GM18520 (cell line): ENCODE measurements at regions not wholly inside any gene's neighbourhood (a gene's known extent, or its start where the extent isn't known, plus 50 kb on each side); places are given as distances from the start of the nearest gene placed in this dataset.
"Not testable (repeated sequence)": the region's sequence is repeated elsewhere in the genome, so short reads cannot be mapped to it uniquely, and the experiment has no call there.

Source experiments
- ATAC-seq: cut with Tn5 transposase; IDR thresholded peaks from one replicate; pipeline ENCODE4 v1.9.1; 2021; ENCODE audit not compliant: unreplicated experiment

DNA sequence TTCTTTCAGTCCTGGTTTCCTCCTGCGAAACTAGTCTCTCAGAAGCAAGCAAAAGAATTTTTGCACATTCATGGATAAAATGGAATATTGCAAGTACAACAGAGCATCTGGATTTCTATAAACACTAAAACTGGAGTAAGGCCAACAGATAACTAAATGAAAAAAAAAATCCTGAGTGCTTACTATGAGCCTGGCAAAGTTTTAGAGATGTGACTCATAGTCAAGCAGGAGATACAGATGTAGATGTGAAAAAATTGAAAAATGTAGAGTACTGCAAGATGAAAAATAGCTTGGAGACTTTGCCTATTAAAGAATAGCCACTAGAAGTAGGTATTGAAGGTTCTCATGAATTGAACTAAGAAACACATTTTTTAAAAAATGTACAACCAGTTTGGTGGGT lies 397.4 kb downstream of the OTOL1 start:
- ATAC-seq: no peak

DNA sequence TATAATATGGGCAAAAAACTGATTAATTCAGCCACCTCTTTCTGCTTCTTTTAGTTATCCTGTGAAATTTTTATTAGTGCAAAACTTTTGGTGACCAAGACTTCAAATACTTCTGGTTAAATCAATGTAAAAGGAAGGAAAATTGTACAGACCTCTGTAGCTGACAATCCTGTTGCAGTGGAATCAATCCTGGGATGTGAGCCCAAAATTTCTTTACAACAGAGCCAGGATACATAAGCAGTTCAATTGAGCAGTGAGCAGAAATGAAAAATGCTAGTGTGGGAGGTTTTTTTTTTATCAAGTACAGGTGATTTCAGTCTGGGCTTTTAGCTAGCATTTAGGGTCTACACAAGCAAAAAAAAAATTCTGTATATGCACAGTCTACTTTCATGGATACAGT lies 398.0 kb downstream of the OTOL1 start:
- no peak for ATAC-seq

DNA sequence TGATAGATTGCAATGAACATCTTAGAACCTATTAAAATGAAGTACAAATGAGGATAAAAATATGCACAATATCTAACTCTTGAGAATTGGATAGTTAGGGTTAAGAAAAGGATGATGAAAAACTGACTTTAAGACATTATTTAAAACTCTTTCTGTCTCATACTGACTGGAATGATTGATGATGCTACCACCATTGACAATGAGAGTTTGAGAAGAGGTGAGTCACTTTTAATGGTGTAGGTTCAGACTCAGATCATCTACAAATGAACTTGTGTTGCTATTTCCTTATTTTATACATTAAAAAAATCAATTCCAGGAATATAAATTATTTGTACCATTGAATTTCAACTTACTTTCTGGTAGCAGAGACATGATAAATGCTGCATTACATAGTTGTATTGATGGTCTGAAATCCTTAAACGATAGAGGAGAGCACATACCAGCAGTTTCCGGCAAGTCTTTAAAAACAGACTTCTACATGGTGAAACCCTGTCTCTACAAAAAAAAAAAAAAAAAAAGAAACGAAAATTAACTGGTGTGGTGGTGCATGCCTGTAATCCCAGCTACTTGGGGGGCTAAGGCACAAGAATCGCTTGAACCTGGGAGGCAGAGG lies 409.0 kb downstream of the OTOL1 start:
- ATAC-seq: no peak

DNA sequence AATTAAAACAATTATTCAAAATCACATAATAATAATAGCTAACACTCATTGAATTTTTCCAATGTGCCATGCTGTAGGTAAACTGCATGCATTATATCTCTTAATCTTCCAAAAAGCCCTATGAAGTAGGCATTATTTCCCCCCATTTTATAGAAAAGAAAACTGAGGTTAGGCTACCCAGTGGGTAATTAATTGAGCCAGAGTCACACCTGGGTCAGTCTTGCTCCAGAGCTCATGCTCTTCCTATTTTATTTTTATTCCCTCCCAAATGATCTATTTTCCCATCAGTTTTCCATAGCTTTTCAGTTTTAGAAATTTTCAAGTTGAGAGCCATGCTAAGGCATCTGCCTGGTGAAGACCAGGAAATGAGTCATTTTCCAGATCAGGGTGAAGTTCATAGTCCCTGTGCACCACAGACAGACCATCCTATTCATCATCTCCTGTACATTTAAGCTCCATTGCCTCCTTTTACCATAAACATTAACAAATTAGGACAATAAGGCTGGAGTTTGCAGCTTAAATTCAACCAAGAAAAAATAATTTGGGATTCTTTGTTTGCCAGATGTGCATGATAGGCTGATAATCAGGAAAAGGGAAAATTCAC lies 417.3 kb downstream of the OTOL1 start:
- ATAC-seq: no peak

DNA sequence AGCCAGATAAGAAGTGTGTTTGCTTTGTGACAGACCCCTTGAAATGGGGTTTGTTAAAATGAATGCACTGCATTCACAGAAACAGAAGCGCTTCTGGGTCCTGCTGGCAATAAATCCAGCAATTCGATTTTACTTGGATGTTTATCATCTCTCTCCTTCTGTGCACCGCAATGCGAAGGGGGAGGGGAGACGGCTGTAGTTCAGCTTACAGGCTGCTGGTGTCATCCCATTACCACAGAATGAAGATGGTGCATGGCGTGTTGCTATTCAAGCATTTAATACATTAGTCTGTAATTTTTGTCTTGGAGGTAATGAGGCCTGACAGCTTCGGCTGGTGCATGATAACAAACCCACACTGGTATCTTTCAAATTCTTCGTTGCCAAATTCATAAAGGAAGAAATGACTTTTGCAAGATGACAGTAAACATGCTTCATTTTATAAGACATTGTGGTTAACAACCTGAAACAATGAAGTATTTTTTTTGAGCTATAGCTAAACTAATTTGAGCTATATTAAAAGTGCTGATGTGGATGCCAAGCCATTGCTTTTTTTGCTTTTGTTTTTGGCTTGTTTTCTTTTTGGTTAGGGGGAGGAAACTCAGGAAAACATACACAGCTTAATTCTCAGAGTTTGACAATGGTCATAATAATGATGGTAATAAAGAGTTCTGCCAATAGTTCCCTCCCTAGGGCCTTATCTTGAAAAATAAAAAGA lies 418.3 kb downstream of the OTOL1 start:
- no peak for ATAC-seq

DNA sequence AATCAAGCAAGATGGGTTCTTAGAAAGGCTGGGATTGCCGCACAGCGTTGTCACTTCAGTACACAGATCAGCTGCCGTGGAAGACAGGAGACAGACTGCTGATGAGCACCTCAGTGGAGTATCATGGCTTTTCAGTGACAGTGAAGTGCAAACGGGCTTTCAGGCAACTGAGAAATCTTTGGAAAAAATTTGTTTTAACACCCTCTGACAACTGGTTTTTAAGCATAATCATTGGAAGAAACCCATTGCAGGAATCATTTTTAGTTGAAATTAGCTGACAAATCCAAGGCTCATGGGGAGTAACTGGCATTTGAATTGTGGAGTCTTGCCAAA lies 418.8 kb downstream of the OTOL1 start:
- ATAC-seq: no peak

DNA sequence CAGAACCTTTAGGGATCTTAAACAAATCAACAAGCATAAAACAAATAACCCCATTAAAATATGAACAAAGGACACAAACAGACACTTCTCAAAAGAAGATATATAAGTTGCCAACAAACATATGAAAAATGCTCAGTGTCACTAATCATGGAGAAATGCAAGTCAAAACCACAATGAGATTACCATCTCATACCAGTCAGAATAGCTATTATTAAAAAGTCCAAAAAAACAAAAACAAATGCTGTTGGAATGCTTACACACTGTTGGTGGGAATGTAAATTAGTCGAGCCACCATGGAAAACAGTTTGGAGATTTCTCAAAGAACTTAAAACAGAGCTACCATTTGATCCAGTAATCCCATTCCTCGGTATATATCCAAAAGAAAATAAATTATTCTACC lies 423.6 kb downstream of the OTOL1 start:
- no peak for ATAC-seq

DNA sequence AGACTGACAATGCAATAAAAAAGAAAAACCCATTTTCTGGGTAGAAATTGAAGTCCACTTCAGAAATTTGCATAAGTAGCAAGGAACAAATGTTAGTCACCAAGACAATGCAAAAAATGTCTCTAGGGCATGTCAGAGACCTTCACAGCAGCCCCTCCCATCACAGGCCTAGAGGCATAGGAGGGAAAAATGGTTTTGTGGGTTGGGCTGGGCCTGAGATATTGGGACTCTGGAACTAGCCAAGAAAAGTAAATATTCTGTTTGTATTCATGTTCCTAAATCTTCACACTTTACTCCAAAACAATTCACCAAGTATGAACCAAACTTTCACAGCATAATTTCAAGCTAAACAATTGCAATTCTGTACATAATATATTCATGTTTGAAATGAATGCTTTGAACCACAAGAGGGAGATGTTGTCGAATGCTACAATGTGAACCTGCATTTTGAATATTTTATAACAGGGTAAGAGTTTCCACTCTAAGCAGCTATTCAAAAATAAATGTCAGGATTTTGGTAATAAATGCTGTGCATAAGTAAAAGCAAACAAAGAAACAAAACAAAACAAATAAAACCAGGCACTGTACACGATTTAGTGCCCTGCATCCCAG lies 429.2 kb downstream of the OTOL1 start:
- ATAC-seq: no peak

DNA sequence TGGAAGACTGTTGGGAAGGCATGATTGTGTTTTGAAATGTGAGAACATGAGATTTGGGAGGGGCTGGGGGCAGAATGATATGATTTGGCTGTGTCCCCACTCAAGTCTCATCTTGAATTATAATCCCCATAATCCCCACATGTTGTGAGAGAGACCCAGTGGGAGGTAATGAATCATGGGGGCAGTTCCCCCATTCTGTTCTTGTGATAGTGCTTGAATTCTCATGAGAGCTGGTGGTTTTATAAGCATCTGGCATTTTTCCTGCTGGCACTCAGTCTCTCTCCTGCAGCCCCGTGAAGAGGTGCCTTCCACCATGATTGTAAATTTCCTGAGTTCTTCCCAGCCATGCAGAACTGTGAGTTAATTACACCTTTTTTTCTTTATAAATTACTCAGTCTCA lies 430.5 kb downstream of the OTOL1 start:
- ATAC-seq: no peak

DNA sequence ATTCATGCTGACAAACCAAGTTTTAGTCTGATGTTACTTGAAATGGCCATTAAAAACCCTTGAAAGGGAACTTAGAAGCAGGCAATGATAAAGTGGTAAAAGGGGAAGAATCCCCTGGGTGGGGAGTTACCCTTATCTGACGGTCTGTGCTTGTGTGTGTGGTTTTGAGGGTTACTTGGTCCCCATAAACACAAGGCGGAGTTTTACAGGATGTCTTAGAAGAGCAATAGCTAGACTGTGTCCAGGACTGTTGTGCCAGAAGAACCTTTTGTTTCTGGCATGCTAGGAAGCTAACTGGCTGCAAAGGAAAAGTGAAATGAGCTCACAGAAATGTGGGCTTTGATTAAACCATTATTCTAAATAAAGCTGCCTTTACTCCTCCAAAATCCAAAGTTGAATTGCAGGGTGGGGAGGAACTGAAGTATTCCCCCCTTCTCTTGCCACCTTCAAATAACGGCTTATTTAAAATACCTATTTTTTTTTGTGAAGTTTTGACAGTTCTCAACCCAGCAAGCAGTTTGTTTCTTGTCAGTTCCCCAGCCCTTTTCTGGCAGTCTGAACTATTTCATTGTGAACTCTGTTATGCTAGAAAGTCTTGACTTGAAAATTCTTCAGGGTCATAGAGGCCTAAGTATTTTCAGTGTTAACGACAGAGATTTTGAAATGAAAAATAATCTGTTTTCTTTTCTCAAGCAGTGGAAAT lies 443.5 kb downstream of the OTOL1 start:
- ATAC-seq: no peak

DNA sequence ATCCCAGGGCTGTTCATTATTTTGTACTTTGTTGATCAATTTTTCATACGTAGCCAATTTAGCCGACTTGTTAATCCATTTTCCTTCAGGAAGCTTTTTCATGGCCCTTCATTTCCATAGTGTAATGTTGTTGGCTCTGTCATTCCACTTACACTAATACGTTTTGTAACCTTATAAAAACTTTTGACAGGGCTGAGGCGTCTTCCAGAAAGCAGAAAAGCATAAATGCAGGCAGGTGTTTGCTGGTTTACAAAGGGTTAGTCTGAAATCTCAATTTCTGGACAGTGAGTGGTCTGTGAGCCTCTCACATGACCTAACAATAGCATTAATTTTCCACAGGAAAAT lies 444.0 kb downstream of the OTOL1 start:
- ATAC-seq: no peak

DNA sequence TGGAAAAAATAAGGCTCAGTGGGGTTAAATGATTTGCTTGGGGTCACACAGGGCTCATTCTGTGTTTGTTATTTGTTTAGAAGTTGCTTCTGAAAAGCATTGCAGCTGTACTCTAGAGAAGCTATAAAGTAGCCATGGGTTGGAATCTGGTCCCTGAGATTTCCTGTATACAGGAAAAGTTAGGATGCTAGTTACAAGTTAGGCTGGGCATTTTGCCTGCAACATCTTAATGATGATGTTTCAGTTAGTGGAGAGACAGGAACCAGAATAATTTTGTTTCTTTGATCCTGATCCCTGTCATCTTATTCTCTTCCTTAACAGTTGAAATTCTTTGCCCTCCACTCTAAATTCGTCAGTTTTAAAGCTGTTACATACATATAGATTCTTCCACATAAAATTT lies 445.3 kb downstream of the OTOL1 start:
- ATAC-seq: no peak

DNA sequence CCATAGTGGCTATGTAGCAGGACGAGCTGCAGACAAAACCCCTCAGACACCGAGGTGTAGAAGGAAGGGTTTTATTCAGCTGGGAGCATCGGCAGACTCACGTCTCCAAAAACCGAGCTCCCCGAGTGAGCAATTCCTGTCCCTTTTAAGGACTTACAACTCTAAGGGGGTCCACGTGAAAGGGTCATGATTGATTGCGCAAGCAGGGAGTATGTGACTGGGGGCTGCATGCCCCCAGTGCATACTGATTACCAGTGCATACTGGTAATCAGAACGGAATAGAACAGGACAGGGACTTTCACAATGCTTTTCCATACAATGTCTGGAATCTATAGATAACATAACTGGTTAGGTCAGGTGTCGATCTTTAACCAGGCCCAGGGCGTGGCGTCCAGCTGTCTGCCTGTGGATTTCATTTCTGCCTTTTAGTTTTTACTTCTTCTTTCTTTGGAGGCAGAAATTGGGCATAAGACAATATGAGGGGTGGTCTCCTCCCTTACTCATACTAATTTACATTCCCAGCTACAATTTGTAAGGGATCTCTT lies 447.3 kb downstream of the OTOL1 start:
- not testable (repeated sequence) for ATAC-seq

DNA sequence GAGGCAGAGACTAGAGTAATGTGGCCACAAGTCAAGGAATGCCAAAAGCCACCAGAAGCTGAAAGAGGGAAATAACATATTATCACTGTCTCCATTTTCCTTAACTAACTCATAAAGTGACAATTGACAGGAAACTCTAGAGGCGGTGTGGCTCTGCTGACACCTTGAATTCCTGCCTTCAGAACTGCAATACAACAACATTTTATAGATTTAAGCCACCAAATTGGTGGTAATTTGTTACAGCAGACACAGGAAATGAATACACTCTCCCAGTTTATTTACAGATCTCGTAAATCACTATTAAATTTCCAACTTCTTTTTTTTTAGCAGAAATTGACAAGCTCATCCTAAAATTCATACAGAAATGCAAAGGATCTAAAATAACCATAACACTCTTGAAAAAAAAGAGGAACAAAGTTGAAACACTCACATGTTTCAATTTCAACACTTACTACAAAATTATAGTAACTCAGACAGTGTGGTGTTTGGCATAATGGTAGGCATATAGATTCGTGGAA lies 449.9 kb downstream of the OTOL1 start:
- ATAC-seq: no peak

DNA sequence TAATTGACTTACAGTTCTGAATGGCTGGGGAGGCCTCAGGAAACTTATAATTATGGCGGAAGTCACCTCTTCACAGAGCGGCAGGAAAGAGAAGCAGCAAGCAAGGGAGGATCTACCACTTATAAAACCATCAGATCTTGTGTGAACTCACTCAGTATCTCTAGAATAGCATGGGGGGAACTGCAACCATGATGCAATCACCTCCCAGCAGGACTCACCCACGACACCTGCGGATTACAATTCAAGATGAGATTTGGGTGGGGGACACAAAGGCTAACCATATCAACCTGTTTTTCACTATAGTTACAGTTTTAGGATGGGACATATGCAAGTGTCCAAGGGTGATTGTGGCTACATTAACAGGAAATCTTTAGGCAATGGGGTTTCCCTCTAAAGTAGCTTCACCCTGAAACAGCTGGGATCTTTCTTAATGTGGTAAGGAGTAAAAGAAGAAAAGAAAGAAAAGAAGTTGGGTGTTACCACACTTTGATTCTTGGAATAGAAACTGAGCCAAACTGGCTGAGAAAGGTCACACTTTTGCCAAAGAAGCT lies 453.8 kb downstream of the OTOL1 start:
- ATAC-seq: no peak

DNA sequence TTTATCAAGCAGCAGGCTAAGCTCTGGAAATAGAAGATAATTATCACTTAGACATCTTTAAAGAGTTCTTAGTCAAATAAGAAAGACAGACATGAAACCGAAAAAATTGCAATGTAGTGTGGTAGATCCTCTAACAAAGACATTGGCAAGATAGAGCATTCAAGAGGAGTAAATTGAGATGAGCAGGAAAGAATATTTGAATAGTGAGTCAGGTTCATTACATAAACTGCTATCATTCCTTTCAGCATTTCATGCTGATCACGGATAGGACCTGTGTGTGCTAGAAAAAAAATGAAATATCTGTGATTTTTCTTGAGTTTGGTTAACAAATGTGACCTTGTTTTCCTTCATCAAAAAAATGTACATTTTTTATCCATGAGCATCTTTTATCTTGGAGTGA lies 460.9 kb downstream of the OTOL1 start:
- no peak for ATAC-seq

DNA sequence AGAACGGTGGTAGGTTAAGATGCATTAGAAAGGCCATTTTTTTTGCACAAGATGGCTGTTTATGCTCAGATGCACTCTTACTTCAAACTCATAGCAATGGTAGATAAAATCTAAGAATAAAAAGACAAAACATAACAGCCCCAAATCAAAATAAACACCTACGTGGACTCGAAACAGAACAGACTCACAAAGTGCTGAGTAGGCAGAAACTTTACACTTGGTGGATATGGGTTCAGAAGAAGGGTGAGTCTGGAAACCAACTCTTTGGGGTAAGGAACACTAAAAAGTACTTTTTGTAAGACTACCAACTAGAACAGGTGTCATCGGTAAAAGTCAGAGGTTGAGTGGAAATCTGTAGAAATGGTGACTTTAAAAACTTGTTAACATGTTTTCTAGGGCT lies 468.2 kb downstream of the OTOL1 start:
- ATAC-seq: no peak

DNA sequence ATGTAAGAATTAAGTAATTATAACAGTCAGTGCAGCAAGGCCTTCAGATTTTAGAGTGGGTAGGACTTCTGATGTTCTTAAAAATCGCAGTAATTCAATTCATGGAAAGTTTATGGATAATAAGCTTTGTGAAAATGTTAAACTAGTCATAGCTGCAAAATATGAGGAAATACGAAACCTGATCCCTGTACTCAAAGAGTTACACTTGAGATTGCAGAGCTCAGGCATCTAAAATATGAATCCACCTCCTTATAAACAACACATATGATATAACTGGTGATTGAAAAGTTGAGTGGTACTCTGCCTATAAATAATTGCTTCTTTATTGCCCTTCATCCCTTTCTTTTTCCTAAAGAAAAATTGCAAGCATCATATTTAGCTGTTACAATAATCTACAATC lies 473.3 kb downstream of the OTOL1 start:
- ATAC-seq: no peak

DNA sequence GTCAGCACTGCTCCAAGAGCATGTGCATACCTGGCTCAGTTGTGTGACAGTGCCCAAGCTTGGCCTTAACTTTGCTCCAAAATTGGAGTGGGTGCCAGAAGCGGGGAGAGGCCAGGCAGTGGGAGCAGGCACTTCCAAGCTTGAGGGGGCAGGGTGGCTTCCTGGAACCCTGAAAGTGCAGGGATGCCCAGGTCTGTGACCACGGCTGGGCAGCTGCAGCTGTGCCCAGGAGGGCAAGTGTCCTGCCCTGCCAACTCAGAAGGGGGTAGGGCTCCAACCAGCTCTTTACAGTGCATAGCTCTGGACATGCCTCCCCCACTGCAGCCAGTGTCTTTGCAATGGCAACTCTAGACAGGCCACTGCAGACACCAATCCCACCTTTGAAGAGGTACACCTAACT lies 478.6 kb downstream of the OTOL1 start:
- ATAC-seq: no peak

DNA sequence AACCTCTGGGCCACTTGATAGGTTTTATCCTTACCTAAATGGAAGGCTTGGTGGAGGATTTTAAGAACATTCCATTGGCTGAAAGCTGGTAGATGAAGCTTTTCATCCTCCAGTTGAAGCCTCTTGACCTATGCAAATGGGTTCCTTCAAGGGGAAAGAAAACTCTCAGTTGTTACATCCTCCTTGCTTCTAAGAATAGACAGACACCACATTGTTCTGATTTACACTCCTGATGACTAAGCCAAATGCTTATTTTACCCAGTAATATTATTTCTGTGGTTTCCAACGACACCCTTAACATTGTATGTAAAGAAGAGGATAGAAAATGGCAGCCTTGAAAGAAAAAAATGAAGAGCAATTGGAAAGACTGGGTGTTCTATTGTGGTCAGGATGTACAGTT lies 480.5 kb downstream of the OTOL1 start:
- ATAC-seq: no peak

DNA sequence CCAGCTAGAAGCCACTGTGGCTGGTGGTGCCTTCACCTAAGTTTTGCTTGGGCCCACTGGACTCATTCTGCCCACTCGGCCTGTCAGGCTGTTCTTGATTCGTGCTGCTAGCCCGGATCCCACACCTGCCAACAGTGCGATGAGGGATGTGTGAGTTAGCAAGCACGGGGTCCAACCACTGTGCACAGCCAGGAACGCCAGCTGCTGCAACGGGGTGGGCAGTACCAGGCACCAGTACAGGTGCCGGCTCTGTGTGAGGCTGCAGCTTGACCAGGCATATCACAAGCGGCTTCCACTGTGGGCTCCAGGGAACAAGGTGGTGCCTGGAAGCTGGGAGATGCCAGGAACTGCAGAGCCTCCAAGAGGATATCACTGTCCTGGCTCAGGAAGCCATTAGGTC lies 481.2 kb downstream of the OTOL1 start:
- no peak for ATAC-seq
